ENCODE measurements at regions not wholly inside any gene's neighbourhood (a gene's known extent, or its start where the extent isn't known, plus 50 kb on each side); places are given as distances from the start of the nearest gene placed in this dataset.
"Not testable (repeated sequence)": the region's sequence is repeated elsewhere in the genome, so short reads cannot be mapped to it uniquely, and the experiment has no call there.

DNA sequence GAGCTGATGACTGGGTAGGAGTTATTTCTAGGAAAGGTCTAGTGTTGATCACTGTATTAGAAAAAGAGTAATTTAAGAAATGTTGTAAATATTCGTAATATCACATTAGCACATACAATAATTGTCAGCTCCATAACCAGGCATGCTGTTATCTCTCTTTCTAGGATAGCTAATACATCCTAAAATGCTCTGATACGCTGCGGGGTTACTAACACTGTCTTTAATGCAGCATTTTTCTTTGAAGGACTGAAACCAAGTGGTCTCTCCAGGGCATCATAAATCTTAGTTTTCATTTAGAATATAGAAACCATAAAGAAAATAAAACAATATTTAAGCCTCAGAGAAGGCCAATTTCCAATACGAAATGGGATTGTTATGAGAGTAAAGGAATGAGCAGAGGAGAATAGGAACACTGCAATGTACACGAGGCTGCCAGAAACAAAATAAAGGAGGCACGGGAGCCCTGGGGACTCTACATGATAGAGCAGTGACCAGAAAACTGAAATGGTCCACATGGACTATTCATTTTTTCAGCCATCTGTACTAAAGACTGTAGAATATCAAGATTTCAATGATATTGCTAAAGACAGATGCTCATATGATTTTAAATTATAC lies 1606.7 kb upstream of the AGA start:
- DNase-seq: no peak

DNA sequence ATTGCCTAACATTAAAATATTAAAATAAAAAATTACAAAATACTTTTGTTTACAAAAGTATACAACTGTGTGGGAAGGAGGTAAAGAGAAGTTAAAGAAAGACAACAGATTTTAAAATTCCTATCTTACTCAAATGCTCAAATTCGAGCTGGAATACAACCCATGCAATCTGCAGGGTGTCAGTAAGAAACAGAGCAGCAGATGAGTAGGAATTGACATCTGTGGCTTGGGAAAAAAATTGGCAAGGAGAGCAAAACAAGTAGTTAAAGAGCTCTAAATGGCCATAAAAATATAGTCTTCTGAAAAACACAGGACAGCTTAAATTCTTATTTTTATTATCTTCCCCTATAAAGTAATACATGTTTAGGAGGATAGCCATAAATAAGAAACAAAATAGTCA lies 1609.0 kb upstream of the AGA start:
- no peak for DNase-seq

DNA sequence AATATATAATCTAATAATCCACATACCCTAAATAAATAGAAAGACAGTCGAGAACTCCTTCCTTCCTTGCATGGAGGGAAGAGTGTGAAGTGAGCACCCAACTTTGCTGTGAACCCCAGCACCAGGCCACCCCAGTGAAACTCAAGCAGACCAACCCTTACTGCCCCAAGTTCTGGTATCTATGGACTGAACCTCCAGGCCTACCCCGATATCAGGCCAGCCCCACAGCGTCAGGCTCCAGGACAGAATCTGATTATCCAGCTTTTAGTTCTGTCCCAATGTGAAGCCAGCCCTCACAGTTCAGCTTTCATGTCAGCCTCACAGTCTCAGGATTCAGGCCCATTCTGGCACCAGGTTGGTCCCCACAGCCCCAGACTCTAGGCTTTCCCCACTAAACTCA lies 1617.2 kb upstream of the AGA start:
- DNase-seq: no peak

DNA sequence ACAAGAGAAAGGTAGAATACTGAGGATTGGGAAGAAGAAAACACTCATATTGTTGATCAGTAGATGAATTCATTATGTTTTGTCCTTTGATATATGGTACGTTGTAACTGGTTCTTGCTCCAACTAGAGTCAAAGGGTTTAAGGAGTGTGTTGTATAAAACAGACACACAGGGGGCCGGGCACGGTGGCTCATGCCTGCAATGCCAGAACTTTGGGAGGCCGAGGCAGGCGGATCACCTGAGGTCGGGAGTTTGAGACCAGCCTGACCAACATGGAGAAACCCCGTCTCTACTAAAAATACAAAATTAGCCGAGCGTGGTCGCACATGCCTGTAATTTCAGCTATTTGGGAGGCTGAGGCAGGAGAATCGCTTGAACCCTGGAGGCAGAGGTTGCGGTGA lies 1624.0 kb upstream of the AGA start:
- not testable (repeated sequence) for DNase-seq

DNA sequence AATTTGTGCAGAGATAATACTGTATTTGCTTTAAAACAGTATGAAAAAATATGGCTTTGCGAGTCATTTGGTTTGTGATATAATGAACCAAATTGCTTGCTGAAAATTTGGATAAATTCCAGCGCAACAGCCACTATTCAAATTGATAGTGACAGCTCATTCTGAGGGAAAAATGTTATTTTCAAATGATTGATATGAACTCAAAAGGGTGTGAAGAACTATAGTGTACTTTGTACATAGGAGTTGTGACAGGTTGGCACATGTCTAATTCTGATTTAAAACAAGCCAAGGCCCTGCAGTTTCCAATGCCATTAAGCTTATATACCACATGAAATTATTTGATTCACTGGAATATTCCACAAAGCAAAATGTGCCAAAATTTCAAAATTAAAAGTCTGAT lies 1628.9 kb upstream of the AGA start:
- no peak for DNase-seq

DNA sequence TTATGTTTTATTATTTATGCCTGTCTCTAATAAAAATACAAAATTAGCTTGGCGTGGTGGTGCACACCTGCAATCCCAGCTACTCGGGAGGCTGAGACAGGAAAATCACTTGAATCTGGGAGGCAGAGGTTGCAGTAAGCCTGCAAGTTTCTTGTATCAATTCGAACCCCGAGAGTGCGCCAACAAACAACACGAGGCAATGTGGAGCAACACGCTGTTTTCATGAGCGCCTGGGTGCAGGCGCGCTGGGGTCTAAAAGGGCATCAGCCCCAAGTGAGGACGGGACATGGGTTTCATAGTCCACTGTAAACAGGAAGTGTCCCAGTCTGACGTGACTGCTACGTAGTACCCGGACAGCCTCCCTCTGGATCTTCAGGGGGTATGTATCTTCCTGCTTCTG lies 1634.6 kb upstream of the AGA start:
- DNase-seq: no peak

DNA sequence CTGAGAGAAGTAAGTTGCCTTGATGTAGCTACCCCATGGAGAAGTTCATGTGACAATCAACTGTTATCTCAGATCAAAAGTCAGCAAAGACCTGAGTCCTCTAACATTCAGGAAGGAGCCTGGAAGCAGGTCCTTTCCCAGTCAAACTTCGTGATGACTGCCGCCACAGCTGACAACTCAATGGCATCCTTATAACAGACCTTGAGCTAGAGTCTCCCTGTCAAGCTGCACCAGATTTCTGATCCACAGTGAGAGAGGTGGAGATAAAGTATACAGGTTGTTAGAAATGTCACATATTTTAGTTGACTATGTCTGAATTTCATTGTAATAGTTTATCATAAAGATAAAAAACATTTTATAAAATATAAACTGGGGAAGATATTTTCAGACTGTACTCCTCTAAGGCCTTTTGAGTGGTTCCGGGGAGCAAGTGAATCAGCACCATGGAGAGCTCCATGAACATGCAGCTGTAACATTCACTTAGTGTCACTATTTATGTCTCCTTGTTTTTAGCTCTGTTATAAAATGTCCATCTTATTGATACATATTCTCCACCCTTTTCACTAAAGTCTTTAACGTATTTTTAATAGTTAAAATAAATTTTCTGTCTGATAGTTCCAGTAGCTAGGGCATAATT lies 1653.5 kb upstream of the AGA start:
- DNase-seq: no peak

DNA sequence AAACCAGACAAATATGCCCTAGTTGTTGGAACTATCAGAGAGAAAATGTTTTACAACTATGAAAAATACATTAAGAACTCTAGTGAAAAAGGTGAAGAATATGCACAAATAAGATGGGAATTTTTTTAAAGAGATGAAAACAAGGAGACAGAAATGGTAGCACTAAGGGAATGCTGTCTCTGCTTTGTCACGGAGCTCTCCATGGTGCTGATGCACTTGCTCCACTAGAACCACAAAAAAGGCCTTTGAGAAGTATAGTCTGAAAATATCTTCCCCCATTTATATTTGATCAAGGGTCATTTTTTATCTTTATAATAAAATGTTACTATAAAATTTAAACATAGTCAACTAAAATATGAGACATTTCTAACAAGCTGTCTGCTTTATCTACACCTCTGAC lies 1655.5 kb upstream of the AGA start:
- no peak for DNase-seq

DNA sequence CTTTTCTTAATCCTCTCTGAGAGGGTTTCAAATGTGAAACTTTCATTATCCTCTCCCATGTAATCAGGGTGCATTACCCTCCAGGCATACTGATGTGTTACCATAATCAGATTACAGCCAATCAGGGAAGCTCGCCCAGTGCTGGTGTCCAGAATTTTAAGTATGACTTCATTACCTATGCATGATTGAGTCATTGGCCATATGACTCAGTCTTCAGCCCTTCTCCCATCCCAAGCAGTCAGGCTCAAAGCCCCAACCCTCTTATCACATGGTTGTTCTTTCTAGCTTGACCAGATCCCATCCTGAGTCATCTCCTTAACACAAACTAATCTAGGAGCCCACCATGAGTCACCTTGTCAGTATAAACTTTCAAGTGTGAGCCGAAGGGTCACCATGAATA lies 1668.1 kb upstream of the AGA start:
- no peak for DNase-seq

DNA sequence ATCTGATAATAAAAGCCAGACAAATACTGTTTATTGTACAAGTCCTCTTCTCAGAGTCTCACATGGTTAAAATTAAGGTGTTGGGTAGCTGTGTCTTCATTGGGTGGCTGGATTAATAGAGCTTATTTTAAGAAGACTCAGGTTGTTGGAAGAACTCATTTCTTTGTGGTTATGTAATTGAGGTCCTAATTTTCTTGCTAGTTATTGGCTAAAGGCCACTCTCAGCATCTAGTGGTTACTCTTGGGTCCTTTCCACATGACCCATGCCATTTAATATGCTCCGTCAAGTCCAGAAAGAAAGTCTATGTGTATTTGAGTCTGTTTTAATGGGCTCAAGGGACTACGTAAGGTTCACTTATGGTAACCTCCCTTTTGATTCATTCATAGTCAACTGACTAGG lies 1668.6 kb upstream of the AGA start:
- DNase-seq: no peak

DNA sequence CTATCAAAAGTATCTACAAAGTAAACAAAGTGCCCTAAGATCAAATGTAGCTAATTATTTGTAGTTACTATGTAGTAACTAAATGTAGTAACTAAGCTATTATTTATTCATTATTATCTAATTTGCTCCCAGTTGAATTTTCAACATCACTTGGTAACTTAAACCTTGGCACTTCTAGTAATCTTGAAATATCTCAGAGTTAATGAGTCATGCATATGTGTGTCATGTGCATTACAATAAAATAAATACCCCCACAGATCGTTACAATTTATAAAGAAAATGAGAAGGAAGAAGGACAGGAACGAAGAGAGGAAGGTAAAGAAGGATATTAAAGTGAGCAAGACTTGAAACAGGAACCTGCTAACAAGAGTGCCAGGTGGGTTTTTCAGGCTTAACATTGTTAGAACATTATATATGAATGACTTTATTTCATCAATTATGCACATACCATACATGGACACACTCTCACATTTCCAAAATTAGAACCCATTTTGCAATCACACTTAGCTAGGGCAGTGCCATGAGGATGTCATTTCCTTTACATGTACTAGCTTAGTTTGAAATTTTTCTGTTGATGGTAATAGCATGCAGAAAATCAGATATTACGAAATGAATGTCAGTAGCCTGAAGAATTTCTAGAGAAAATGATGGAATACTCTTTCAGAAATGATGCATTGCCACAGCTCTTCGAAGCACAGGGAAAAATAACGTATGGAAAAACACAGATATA lies 1670.4 kb upstream of the AGA start:
- no peak for DNase-seq

DNA sequence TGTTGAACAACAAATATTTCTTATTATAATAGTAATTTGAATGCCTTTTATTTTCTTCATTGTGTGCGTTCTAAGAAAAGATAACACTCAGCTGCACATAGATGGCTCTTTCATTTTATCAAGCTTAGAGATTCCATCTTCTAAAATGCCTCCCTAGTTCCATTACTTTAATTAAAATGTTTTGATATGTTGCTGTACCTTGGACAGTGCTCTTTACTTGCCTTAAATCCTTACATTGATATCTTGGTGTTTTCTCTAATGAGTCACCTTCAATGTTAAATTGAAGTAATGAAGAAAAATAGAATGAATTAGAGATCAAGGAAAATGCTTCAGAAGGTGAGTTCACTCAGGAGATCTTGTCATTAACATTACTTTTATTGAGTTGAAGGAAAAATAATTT lies 1672.4 kb upstream of the AGA start:
- no peak for DNase-seq

DNA sequence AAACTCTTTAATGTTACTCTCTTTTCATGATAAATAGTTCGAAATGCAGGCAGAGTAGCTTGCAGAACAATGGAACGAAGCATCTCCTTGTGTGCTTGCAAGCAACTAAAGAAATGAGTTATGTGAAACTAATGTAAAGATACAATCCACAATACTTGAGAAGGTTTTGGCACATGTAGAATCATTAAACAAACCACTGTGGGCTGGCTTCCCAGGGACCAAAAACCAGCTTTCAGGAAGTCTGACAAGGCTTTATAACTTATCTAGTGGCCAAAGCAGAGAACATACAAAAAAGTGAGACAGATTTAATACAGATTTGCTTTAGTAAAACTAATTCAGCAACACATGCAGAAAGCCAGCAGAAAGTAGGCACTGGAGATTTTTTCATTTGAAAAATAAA lies 1673.8 kb upstream of the AGA start:
- DNase-seq: no peak

DNA sequence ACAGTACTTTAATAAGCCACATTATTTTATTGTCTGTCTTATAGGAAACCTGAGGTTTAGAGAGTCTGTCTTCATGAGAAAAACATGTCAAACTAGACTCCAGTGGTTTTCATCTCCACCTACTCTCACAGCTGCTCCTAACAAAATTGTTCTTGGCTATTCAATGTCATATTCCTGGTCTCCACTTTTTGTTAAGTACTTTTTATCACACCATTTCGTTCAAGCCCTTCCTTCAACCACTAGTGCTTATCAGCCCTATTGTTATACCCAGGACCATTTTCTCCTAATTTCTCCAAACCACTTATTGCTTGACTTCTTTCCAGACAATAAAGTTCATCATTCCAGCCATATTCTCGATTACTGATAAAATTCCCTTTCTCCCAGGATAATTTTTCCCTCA lies 1674.3 kb upstream of the AGA start:
- no peak for DNase-seq

DNA sequence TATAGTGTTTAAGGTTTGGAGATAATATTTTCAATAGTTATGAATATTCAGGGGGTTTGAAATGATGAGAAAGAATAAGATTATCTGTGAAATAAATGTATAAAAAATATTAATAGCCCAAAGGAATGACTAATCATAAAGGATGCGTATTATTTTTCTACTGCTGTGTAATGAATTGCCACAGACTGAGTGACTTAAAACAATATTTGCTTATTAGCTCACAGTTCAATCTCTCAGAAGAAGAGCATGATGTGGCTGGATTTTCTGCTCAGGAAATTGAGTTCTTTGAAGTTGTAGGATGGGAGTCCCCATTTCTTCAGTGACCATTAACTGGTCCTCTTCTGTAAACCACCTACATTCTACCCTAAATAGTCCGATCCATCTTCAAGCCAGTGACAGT lies 1680.8 kb upstream of the AGA start:
- DNase-seq: no peak

DNA sequence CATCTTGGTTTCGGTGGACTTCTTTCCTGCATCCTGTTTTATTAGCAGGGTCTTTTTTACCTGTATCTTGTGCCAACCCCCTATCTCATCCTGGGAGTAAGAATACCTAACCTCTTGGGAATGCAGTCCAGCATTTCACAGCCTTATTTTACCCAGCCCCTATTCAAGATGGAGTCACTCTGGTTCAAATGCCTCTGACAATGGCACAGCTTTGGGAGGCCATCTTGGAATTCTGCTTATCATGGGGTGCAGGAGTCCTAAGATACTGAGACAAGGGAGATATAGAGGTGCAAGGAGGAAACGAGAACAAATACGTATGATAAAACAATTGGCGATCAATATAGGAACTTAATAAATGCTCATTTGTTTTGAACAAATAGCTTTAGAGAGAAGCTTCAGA lies 1682.2 kb upstream of the AGA start:
- no peak for DNase-seq

DNA sequence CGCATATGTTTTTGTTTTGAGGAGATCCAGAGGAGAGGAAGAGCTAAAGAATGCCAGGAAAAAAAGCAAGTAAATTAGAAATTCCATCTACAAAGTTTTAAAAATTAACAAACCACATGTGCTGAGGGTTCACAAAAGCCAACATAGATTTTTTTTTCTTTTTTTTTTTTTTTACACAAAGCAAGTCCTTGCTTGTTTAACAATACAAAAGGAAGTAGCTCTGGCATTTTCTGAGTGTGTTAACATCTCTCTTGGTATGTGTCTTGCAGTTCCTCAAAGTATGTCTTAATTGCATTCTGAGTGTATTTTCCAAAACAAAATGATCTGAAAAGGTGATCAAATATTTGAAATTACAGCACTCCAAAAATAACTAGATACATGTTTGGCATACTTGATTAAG lies 1682.7 kb upstream of the AGA start:
- no peak for DNase-seq

DNA sequence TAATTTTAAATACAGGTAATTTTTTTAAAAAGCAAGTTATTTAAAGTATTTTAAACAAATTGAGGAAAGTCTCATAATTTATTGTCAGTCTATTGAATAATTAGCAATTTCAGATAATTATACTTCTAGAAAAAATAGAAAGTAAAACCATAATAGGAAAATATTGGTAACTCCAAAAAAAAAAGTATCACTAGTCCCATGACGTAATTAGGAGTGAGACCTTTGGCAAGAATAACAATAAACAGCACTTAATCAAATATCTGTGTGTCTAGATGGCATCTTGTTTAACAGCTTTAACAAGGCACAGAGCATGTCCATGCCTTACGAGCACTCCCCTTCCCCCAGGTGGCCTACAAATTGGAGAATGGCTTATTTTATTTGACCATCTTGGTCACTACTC lies 1683.6 kb upstream of the AGA start:
- DNase-seq: no peak

DNA sequence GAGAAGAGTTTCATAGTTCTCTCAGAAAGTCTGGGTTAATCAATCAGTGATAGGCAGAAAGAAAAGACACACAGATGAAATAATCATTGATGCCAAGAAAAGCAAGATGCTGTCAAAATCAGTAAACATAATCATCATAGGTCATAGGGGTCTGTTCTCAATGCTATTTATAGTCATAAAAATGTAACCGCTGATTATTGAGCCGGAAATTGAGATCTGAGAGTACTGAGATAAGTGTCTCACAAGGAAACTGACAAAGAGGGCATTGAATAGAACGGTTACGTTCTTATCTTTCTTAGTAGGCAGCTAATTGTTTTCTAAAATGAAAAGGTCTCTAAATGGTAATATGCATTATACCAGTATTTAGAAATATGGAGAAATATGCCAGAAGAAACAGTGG lies 1686.1 kb upstream of the AGA start:
- no peak for DNase-seq

DNA sequence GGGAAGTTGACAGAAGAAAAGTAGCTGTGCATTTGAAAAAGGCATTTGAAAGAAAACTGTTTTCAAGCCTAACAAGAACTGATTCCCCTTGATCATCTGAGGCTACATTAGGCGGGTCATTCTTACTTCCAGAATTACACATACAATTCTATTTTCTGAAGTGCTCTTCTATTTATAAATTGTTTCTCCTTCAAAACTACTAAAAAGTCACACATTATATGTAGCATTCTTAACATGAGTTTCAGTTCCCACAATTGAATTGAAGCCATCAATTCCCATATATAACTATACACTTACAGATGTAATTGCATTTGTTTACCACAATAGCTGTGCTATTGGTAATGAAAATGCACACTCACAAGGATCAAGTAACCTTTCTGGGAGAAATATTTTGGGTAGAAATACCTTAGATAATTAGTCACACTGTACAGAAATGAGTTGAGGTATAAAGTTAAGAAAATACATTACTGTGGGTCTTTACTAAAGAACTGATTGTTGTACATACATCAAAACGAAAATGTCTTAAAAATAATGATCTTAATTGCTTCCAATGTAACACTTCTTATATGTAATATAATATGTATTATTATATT lies 1688.0 kb upstream of the AGA start:
- DNase-seq: no peak

DNA sequence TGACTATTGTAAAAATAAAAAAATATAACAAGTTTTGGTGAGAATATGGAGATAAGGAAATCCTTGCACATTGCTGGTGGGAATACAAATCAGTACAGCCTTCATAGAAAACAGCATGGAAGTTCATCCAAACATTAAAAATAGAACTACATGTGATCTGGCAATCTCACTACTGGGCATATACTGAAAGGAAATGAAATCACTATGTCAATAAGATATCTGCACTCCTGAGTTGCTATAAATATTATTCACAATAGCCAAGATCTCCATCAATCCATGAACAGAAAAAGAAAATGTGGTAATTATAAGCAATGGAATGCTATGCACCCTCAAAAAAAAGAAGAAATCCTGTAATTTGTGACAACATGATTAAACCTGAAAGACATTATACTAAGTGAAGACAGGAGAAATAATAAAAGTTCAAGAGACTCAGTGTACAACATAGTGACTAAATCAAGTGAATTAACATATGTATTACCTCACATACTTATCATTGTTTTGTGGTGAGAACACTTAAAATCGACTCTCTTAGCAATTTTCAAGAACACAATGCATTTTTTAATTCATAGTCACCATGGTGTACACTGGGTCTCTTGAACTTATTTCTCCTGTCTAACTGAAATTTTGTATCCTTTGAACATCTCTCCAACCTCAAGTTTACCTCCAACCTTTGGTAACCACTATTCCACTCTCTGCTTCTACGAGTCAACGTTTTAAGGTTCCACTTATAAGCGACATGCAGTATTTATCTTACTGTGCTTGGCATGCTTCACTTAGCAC lies 1703.7 kb upstream of the AGA start:
- no peak for DNase-seq

DNA sequence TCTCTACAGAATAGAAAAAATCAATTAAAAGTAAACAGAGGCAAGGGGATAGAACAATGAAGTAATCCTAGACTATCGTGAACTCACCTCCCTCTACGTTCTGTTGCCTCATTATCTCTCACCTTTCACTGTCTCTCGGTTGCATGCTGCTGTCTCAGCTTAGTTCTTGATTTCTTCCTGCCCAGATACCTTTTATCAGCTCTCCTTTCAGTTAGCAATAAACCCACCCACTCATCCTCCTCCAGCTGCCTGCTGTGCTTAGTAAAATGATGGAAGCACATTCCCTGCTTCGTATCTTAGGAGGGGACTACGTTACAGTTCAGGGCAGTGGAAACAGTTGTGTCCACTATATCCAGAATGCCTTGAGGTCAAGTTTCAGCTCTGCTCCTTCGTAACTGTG lies 1709.5 kb upstream of the AGA start:
- DNase-seq: no peak

DNA sequence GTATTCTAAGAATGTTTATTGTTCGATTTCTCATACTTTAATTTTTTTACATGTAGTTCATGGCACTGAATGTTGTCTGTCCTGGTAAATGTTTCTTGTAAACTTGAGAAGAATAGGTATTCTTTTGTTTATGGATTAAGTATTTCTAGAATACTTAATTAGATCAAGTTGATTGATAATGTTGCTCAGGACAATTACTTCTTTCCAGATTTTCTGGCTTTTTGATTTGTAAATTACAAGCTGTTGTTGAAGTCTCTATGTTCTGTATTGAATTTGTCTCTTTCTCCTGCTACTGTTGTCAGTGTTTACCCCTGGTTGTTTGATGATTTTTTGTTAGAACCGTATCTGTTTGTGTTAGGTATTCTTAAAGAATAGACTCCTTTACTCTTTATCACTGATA lies 1720.9 kb upstream of the AGA start:
- DNase-seq: no peak
